ENCODE measurements at regions not wholly inside any gene's neighbourhood (a gene's known extent, or its start where the extent isn't known, plus 50 kb on each side); places are given as distances from the start of the nearest gene placed in this dataset.
"Not testable (repeated sequence)": the region's sequence is repeated elsewhere in the genome, so short reads cannot be mapped to it uniquely, and the experiment has no call there.

DNA sequence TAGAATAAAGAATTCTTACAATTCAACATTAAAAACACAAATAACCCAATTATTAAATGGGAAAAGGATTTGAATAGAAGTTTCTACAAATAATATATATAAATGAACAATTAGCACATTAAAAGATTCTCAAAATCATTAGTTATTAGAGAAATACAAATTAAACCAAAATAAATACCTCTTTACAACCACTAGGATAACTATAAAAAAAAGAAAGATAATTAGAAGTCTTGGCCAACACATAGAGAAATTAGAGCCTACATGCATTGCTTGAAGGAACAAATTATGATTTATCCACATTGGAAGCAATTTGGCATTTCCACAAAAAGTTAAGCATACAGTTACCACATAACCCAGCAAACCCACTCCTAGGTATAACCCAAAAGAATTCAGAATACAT lies 502.3 kb upstream of the UBE2E2 start (continued):
- TF ChIP-seq ZNF660 (tag by site-specific recombination; IDR thresholded peaks at IDR 0.05) (no peak), RBAK (tag by site-specific recombination; IDR thresholded peaks at IDR 0.05) (no peak), ZNF626 (tag by site-specific recombination; IDR thresholded peaks at IDR 0.05) (no peak), ZNF843 (tag by site-specific recombination; IDR thresholded peaks at IDR 0.05) (no peak), ZNF10 (tag by site-specific recombination; IDR thresholded peaks at IDR 0.05) (no peak), SETDB1 (IDR thresholded peaks at IDR 0.05; ENCODE audit: insufficient read length, low read length) (no peak)
- TF ChIP-seq, protein P1, sequence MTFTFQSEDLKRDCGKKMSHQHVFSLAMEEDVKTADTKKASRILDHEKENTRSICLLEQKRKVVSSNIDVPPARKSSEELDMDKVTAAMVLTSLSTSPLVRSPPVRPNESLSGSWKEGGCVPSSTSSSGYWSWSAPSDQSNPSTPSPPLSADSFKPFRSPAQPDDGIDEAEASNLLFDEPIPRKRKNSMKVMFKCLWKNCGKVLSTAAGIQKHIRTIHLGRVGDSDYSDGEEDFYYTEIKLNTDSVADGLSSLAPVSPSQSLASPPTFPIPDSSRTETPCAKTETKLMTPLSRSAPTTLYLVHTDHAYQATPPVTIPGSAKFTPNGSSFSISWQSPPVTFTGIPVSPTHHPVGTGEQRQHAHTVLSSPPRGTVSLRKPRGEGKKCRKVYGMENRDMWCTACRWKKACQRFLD (tag by site-specific recombination; IDR thresholded peaks at IDR 0.05): no peak

DNA sequence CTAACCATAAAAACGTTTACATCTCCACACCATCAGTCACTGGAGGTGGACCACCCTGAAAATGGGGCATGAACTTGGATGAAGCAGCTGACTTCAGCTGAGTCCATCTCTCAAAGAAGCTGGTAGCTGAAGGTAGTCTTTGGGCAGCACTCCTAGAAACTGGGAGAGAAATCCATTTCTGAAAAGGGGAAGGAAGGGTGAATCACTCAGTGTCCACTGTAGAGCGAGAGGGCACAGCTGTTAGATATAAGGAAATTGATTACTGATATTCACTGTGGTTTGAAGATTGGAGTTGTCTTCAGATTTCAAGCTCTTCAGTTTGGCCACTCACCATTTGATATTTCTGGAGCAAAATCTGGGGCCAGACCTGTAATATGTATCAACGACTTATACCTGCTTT lies 499.0 kb upstream of the UBE2E2 start:
- Histone ChIP-seq H3K4me1 (ENCODE audit: control insufficient read depth, insufficient read depth, low read length) (no peaks in the 10 kb centered on the region), H3K36me3 (ENCODE audit: control insufficient read depth in 2 of 2, insufficient read depth in 1 of 2, low read length in 2 of 2) (no peaks in the 10 kb centered on the region), H3K9me3 (ENCODE audit: control insufficient read depth, insufficient read depth, low read depth, low read length) (no peaks in the 10 kb centered on the region), H3K27ac (ENCODE audit: extremely low read depth, low read depth, low read length) (no peak overlapping the region), H3K4me3 (ENCODE audit: low read depth, low read length) (no peak overlapping the region)
- TF ChIP-seq ZNF624 (tag by site-specific recombination; IDR thresholded peaks at IDR 0.05) (no peak), ZNF248 (tag by site-specific recombination; IDR thresholded peaks at IDR 0.05) (no peak), ZNF112 (tag by site-specific recombination; IDR thresholded peaks at IDR 0.05) (no peak), ZSCAN30 (tag by site-specific recombination; IDR thresholded peaks at IDR 0.05) (no peak)
- CTCF ChIA-PET: interaction anchor here (0.7 kb wide), 1 partner anchor 256 kb away, joined by 3 read pairs; no protein-coding TSS in a partner anchor
- POLR2A ChIA-PET: no interaction called here

DNA sequence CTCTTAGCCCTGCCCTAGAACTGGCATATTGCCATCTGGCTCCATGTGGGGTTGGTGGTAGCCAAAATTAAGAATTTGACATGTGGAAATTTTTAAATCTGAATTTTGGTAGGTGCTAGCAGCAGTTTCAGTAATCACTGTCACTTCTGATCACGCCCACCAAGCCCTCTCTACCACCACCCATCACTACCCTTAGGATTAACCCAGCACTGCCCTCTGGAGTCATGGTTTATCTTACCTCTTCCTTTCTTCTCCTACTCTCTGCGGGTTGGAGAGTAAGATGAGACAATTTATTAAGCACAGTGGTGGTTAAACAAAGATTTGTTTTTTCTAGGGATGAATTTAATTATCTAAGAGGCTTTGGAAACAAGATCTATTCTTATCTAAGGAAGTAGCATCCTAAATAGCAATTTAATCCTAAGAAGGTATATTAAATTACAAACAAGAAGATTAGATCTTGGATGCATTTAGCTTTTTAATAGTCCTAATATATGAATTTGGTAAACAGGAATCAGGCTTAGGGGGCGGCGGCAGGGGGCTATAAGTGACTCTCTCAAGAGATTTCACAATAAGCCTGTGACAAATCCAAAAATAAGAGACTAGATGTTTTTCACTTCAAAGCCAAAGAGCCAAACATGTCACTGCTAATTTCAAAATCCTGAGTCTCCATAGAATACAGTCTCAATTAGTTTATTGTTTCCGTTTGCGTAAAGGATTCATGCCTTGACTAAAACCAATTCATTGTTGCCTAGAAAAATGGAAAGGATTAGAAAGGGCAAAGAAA lies 498.4 kb upstream of the UBE2E2 start:
- Histone ChIP-seq H3K4me1 (ENCODE audit: control insufficient read depth, insufficient read depth, low read length) (no peaks in the 10 kb centered on the region), H3K4me3 (ENCODE audit: low read depth, low read length) (no peak overlapping the region), H3K36me3 (ENCODE audit: control insufficient read depth in 2 of 2, insufficient read depth in 1 of 2, low read length in 2 of 2) (no peaks in the 10 kb centered on the region), H3K9me3 (ENCODE audit: control insufficient read depth, insufficient read depth, low read depth, low read length) (no peaks in the 10 kb centered on the region), H3K27ac (ENCODE audit: extremely low read depth, low read depth, low read length) (no peak overlapping the region)
- no peak for TF ChIP-seq ZNF677 (tag by site-specific recombination; IDR thresholded peaks at IDR 0.05)
- TF ChIP-seq, protein P2, sequence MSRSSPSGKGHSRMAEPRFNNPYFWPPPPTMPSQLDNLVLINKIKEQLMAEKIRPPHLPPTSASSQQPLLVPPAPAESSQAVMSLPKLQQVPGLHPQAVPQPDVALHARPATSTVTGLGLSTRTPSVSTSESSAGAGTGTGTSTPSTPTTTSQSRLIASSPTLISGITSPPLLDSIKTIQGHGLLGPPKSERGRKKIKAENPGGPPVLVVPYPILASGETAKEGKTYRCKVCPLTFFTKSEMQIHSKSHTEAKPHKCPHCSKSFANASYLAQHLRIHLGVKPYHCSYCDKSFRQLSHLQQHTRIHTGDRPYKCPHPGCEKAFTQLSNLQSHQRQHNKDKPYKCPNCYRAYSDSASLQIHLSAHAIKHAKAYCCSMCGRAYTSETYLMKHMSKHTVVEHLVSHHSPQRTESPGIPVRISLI (tag by site-specific recombination; IDR thresholded peaks at IDR 0.05): no peak
- TF ChIP-seq ZNF654 (tag by site-specific recombination; IDR thresholded peaks at IDR 0.05; ENCODE audit: low read depth): no peak
- TF ChIP-seq GLIS1 (tag by site-specific recombination; IDR thresholded peaks at IDR 0.05): peak; percentile 35; the same call in 1 of the 2 replicates
- no peak for TF ChIP-seq KLF9 (tag by site-specific recombination; IDR thresholded peaks at IDR 0.05; ENCODE audit: low read depth)
- TF ChIP-seq HOXD13 (CRISPR knock-in tag; IDR thresholded peaks at IDR 0.05; ENCODE audit: borderline replicate concordance): no peak
- CTCF ChIA-PET: interaction anchor here (0.7 kb wide), 1 partner anchor 255 kb away, joined by 3 read pairs; no protein-coding TSS in a partner anchor
- POLR2A ChIA-PET: no interaction called here

- POLR2A ChIA-PET; H3K9me3 ChIP-seq (ENCODE audit: control insufficient read depth, insufficient read depth, low read depth, low read length); CTCF ChIA-PET; H3K36me3 ChIP-seq (ENCODE audit: control insufficient read depth in 2 of 2, insufficient read depth in 1 of 2, low read length in 2 of 2); H3K4me1 ChIP-seq (ENCODE audit: control insufficient read depth, insufficient read depth, low read length); H3K27ac ChIP-seq (ENCODE audit: extremely low read depth, low read depth, low read length); H3K4me3 ChIP-seq (ENCODE audit: low read depth, low read length): not testable (repeated sequence)
Measured at GRCh38 chr3:22706922-22707321, 496.2 kb upstream of the UBE2E2 start.

Data from HEK293 (cell line).